H54 (cell line): ENCODE measurements at regions not wholly inside any gene's neighbourhood (a gene's known extent, or its start where the extent isn't known, plus 50 kb on each side); places are given as distances from the start of the nearest gene placed in this dataset.

ENCODE experiments used
- DNase-seq: peaks from one replicate; pipeline ENCODE4 v3.0.0; 2011; ENCODE audit warnings: low spot score, mixed read lengths; ENCODE audit not compliant: insufficient read length
- FAIRE-seq: peaks from 3 replicates; lab custom pipeline; 2011; peaks lifted over from hg19 to GRCh38; lab: Jason Lieb, UNC
- POLR2A ChIP-seq: IDR thresholded peaks from 2 replicates; pipeline ENCODE4 v1.6.1; 2011; ENCODE audit warnings: low read depth, mild to moderate bottlenecking, low read length

DNA sequence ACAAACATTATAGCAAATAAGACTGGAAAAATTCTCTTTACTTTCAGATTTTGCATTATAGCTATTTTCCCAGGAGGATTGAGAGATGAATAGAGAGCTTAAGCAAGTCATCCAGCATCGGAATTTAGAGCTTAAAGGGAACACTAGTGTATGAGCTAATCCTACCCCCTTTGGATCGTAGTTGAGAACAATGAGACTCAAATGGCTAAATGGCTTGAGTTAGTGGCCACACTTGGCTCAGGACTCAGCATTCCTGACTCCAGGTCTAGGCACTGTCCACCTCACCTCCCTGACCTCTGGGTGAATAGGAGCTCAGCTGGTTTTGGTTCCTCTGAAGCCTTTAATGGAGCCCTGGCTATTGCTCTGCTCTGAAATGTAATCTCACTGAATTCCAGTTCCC lies 97.5 kb upstream of the CXCR4 start:
- FAIRE-seq (no peak), DNase-seq (no peak)
- no peak for TF ChIP-seq POLR2A

DNA sequence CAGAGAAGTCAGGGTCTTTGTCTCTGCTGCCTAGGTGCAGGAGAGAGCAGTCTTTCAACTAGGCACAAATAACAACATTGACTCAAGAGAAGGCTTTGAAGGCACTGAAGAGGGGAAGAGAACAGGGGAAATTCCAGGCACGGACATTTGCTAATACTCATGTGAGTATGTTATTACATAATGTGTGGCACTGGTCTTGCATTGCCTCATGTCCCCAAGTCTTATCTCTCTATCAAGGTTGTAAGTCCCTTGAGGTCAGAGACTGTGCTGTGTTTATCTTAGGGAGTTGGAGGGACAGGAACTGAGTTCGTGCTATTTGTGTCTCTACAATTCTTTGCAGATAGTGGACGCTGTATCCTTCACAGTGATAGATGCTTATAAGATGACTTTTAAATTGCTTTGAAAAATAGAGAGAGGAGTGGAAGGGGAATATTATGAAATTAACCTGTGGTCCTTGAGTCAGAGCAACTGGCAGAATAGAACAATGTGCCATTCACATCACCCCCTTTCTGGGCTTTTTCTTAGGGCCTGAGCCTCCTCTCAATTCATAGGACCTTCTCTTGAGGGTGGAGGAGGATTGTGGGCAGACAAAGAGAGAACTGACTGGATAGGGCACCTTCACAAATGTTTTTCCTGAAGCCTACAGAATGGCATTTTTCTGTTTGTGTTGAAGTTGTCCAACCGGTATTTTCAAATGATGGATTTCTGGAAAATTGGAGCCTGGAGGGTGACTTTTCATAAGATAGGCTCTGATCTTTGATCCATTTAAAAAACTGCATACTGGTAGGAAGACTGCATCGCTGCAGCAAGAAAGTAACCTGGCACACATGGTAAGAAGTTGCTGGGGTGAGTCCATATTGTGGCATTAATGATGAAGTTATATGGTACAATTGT lies 96.6 kb upstream of the CXCR4 start:
- TF ChIP-seq POLR2A = no peak
- FAIRE-seq (no peak), DNase-seq (no peak)

DNA sequence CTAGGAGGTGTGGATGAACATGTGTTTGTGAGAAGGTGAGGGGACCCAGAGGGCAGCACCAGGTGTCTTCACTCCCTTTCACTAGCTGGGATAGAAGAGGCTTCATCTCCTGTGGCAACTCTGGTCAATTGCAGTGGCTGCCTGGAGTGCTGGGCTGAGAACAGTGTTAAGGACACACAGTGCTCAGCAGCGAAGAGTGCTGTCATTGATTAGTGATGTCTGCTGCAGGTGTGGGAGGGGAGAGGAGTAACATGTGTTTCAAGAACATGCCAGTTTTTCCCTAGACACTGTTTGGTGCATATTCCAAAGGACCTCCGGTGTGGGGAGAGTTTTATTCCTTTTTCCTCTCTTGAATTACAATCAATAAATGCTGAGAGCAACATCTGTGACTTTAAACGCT lies 95.9 kb upstream of the CXCR4 start:
- TF ChIP-seq POLR2A = no peak
- DNase-seq (no peak), FAIRE-seq (no peak)

DNA sequence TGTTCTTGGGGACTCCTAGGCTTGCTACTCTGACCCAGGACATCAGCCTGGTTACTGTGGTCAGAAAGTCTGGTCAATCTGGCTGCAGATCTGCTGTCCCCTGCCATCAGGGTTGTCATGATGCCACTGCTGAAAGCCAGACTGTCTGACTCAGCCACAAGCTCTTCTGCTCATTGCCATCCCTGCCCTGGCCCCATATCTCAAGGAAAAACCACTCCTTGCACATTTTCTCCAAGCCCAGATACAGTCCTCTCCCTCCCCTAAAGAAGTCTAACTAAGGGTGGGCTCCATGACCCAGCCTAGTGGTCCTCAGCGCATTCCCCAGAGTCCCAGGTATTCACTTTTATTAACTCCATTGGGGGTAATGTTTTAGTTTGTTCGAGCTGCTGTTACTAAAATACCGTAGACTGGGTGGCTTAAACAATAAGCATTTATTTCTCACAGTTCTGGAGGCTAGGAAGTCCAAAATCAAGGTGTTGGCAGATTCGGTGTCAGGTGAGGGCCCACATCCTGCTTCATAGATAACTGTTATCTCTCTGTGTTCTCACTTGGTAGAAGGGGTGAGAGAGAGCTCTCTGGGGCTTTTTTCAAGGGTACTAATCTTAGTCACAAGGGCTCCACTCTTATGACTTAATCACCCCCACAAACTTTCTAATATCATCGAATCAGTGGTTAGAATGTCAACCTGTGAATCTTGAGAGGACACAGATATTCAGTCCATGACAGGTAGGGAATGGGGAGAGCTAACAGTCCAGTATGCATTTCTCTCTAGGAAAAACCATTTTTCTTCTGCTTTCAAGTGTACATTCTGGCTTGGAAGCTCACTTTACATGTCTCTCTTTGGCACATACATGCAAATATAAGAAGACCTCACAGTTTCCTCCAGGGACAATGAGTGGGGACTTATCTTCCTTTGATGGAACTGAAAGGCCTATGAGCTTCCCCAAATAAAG lies 94.8 kb upstream of the CXCR4 start:
- TF ChIP-seq POLR2A = no peak
- FAIRE-seq (no peak), DNase-seq (no peak)

DNA sequence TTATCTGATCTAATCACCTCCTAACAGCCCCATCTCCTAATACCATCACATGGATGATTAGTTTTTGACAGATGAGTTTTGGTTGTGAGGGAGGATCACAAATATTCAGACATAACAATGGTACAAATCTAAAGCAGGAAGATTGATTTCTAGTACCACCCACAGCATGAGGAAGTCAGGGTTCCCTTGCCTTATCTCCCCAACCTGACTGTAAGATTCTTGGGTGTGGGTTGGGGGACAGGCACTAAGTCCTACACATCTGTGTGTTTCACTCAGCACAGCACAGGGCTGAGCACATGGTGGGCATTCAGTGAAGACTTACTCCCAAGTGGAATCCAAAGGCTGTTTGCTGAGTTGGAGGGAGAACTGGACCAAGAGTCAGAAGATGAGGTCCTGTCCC lies 93.8 kb upstream of the CXCR4 start:
- no peak for TF ChIP-seq POLR2A
- FAIRE-seq (no peak), DNase-seq (no peak)

DNA sequence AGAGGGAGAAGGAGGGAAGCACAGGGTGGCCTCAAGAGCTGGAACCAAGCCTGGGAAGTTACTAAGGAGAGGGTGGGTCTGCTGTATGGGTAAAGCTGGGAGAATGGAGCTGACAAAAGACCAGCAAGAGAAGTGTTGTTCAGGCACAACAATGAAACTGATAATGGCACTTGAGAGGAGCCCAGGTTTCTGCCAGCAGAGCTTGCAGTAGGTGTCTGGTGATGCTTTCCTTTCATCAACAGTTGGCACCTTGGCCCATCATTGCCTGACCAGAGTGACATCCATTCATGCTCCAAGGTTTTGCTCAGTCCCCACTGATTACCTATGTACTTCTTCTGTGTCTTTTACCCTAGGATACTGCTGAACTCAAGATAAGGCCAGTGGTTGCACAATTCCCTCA lies 92.9 kb upstream of the CXCR4 start:
- no peak for DNase-seq

DNA sequence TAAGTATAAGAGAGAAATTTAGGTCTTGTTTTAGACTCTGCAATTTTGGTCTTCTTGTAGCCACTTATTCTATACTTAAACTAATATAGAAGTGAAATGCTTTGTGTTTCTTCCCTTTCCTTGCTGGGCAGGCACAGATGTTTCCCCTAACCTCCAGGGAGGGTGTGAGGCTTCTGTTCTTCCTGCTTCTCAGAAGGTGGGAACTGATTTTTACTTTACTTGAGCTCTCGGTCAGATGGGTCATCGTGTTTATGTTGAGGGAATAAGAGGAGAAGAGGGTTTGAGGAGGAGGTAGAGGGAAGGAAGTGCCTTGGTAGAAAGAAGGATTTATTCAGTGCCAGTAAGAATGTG lies 92.5 kb upstream of the CXCR4 start:
- FAIRE-seq = no peak
- no peak for DNase-seq
- TF ChIP-seq POLR2A = no peak

More for the DNA sequence above, 92.9 kb upstream of the CXCR4 start:
- TF ChIP-seq POLR2A = no peak
- FAIRE-seq = no peak

DNA sequence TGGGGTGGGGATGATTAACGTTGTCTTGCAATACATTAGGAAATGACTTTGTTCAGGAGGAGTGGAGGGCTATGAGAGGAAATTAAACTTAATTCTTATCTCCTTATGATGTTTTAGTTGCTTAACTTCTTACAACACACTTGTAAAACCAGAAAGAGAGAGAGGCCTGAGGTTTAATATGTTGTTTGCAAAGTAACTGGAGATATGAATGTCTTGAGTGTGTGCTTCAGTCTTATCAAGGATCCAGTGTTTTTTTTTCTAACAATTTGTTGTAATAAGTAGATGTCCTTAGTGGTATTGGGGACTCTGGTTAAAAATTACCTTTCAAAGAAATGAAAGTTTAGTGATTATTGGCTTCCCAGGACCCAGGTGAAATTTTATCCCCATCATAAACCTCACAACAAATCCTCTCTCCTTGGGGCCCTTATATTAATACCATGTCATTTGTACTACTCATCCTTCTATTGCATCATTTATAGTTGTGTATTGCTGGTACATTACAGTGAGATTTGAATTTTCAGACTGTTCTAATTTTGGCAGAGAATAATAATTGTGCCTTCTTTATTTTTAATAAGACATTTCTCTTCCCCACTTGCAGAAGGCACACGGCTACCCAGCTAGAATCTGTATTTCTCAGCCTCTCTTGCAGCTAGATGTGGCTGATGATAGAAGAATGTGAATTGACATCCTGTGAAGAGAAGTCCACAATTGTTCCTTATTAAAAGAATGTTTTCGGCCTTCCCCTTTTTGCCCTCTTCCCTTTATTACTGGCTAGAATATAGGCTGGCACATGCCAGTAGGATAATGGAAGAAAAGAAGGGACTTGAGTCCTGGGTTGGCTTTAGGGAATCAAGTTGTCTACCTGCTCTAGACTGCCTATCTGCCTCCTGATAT lies 91.9 kb upstream of the CXCR4 start:
- TF ChIP-seq POLR2A = no peak
- no peak for FAIRE-seq
- DNase-seq = no peak

DNA sequence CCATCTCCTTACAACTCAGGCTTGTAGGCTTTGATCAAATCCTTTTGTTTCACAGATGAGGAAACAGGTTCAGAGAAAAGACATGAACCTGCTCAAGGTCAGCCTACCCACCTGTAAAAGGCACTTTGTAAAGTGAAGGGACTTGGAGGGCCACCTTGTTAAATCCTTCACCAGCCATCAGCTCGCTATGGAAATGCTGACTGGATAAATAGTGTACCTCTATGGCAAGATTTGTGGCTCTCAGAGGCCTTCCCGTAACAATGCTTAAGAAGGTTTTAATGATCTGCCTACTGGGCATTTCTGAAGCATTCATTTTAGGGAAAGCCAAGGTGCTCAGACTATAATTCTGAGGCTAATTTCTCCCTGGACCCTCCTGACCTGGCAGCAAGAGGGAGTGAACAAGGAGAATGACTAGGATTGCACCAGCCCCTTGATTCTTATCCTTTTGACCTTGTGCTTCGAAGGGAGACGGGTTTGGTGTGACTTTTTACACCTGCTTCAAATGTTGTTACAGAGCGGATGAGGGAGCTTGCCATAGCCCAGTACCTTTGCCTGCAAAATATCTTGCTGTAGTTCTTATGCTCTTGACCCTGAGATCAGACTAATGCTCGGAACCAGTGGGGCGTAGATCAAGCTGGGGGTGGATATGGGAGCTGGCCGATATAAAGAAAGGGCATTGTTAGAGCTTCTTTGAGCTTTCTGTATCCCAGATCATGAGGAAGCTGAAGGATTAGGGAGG lies 90.9 kb upstream of the CXCR4 start:
- FAIRE-seq = no peak
- no peak for TF ChIP-seq POLR2A
- DNase-seq = no peak

DNA sequence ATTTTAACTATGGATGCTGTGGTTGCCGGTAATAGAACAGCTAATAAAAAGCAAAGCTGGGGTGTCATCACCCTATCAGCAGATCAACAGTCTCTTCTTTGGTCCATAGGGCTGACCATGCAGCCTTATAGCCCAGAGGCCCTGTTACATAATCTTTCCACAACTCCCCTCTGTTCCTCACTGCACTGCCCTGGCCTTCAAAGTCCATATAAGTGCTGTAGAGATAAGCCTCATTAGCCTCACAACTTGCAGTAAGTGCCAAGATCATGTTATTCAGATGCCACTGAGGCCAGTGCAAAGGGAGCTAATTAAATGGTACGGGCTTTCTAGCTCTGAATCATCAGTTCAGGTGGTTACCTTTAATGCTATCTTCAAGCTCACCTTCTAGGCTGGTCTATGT lies 89.7 kb upstream of the CXCR4 start:
- TF ChIP-seq POLR2A = no peak
- FAIRE-seq (no peak), DNase-seq (no peak)

DNA sequence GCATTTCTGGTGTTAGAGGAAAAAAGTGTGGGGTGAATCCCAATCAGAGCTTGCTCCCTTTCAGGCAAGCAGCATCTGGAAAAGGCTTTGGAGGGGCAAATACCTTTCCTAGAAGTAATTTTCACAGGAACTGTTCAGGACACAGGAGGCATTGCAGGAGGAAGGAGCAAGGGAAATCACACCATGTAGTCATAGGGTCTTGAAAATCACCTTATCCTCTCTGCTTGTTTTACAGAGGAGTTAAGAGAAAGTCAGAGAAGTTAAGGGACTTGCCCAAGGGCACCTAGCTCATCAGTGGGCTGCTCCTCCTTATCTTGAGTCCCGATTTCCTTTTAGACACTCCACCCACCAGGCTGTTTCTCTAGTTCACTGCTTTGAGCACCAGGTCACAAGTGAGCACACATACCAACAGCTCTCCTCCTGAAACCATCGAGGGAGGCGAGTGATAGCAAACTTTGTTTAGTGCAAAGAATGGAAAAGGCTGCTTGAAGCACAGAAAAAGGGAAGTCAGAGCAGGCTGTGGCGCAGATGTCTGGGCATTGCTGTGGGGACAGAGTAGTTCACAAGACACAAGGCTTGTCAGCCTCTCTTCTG lies 89.2 kb upstream of the CXCR4 start:
- TF ChIP-seq POLR2A = no peak
- DNase-seq (no peak), FAIRE-seq (no peak)

DNA sequence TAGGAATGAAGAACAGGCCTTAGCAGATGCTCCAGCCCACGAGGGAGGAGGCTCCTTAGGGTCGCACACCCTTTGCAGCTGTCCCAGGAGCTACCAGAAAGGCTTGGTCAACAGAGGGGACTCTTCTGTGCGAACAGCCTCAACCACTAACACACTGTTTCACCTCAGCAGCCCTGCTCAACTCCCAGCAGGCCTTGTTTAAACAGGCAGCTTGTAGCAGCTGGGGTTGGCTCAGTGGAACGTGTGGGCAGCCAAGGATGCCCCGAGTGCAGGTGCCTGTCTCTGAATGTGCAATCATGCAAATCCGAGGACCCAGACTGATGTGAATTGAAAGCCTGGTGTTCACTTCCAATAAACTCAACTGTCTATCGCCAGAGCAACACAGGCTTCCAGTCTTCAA lies 88.7 kb upstream of the CXCR4 start:
- TF ChIP-seq POLR2A = no peak
- FAIRE-seq (no peak), DNase-seq (no peak)
